K562 (cell line): ENCODE measurements at regions not wholly inside any gene's neighbourhood (a gene's known extent, or its start where the extent isn't known, plus 50 kb on each side); places are given as distances from the start of the nearest gene placed in this dataset.

Experiments used
- ATAC-seq: fragments of 200-7000 bp; cut with Tn5 transposase; 3 replicates; pipeline ENCODE4 v1.9.1; 2020; ENCODE audit warnings: moderate library complexity
- BruUV-seq: library from RNA; stranded (reverse); fragments of 400-500 nt; replicated peaks from 2 replicates; lab custom pipeline; 2021; lab: Mats Ljungman, UMichigan
- CTCF ChIA-PET: fragments of 300-600 bp; formaldehyde crosslinking; extraction: SDS; loops from one replicate; lab custom pipeline; 2021; ENCODE audit warnings: low intra/inter-chr PET ratio; lab: Yijun Ruan, JAX
- POLR2A ChIA-PET: fragments of 300-600, 350-650 bp; sonication (Branson Sonifier 250); formaldehyde crosslinking; extraction: SDS; loops from one replicate; lab custom pipeline; 2021; ENCODE audit warnings: antibody characterized with exemption, inconsistent platforms; lab: Yijun Ruan, JAX
- DNase-seq, 4 experiments: peaks; one replicate each; pipeline versions ENCODE4 v3.0.0 to v3.0.0-alpha.2; 2011 to 2018; ENCODE audit warnings: low spot score in 3 of 4, mixed read lengths in 3 of 4; ENCODE audit errors: extremely low read depth in 1 of 4
- FAIRE-seq: peaks from 2 replicates; lab custom pipeline; 2011; peaks lifted over from hg19 to GRCh38; lab: Jason Lieb, UNC
- H2AFZ ChIP-seq: 2 replicates; pipeline ENCODE4 v1.6.0; 2011; ENCODE audit warnings: low read depth, low read length, control low read depth, inconsistent platforms
- H3K27ac ChIP-seq: fragments of 200-600 bp; 3 replicates; pipeline ENCODE4 v1.8.0; 2011; ENCODE audit warnings: low read depth, mild to moderate bottlenecking, control low read depth, inconsistent platforms, low read length, moderate library complexity, mixed read lengths; ENCODE audit errors: extremely low read depth
- H3K27me3 ChIP-seq, 2 experiments: fragments of 300-600 bp in 1 of 2; 2 replicates in 1 of 2; 3 replicates in 1 of 2; pipeline versions ENCODE4 v1.6.0 to v1.8.0; 2011; ENCODE audit warnings: inconsistent platforms in 2 of 2, low read length in 2 of 2, mild to moderate bottlenecking in 1 of 2, mixed read lengths in 1 of 2, moderate library complexity in 1 of 2; ENCODE audit not compliant: control insufficient read depth in 2 of 2, insufficient read depth in 2 of 2
- H3K36me3 ChIP-seq: fragments of 300-600 bp; 3 replicates; pipeline ENCODE4 v1.8.0; 2011; ENCODE audit warnings: mild to moderate bottlenecking, low read length, inconsistent platforms; ENCODE audit not compliant: control insufficient read depth, insufficient read depth
- H3K4me1 ChIP-seq, 2 experiments: fragments of 200-600 bp in 1 of 2; replicated peaks in 1 of 2; 2 replicates in 1 of 2; 3 replicates in 1 of 2; pipeline versions ENCODE4 v1.5.1 to v1.8.0; 2011; ENCODE audit warnings: inconsistent platforms in 2 of 2, low read length in 2 of 2, mild to moderate bottlenecking in 1 of 2, mixed read lengths in 1 of 2, moderate library complexity in 1 of 2; ENCODE audit not compliant: control insufficient read depth in 2 of 2, insufficient read depth in 2 of 2
- H3K4me2 ChIP-seq: 2 replicates; pipeline ENCODE4 v1.6.1; 2011; ENCODE audit warnings: low read length, control low read depth, inconsistent platforms, mixed read lengths; ENCODE audit not compliant: insufficient read depth
- H3K4me3 ChIP-seq: fragments of 200-600 bp; sonication (generic), shearing (Covaris generic); 2 replicates; pipeline ENCODE4 v1.5.1; 2016; ENCODE audit warnings: control low read depth, inconsistent platforms
- H3K79me2 ChIP-seq: fragments of 200-600 bp; 3 replicates; pipeline ENCODE4 v1.8.0; 2011; ENCODE audit warnings: low read length, inconsistent platforms; ENCODE audit not compliant: control insufficient read depth, insufficient read depth
- H3K9ac ChIP-seq, 2 experiments: 2 replicates each; pipeline versions ENCODE4 v1.6.0 to v1.6.1; 2011; ENCODE audit warnings: low read depth in 2 of 2, low read length in 2 of 2, control low read depth in 1 of 2, inconsistent platforms in 1 of 2, mild to moderate bottlenecking in 1 of 2, mixed read lengths in 1 of 2; ENCODE audit not compliant: insufficient read depth in 1 of 2
- H3K9me1 ChIP-seq: one replicate; pipeline ENCODE4 v1.6.0; 2011; ENCODE audit warnings: inconsistent platforms, mild to moderate bottlenecking, low read length, moderate library complexity; ENCODE audit not compliant: control insufficient read depth, insufficient read depth
- H3K9me3 ChIP-seq: replicated peaks from 2 replicates; pipeline ENCODE4 v1.5.1; 2011; ENCODE audit warnings: low read depth, low read length, inconsistent platforms; ENCODE audit not compliant: control insufficient read depth, insufficient read depth
- H4K20me1 ChIP-seq: replicated peaks from 2 replicates; pipeline ENCODE4 v1.6.1; 2011; ENCODE audit warnings: low read length, inconsistent platforms, mixed read lengths; ENCODE audit not compliant: control insufficient read depth, insufficient read depth
- DLX4 ChIP-seq: fragments of 250-450 bp; sonication (Bioruptor Pico); IDR thresholded peaks from 2 replicates; pipeline ENCODE4 v1.6.1; 2021; ENCODE audit warnings: mild to moderate bottlenecking
- MBD1 ChIP-seq: fragments of 250-450 bp; sonication (Bioruptor Pico); IDR thresholded peaks from 2 replicates; pipeline ENCODE4 v1.8.0; 2022; ENCODE audit warnings: inconsistent platforms
- RFX7 ChIP-seq: fragments of 250-450 bp; sonication (Bioruptor Pico); IDR thresholded peaks from 2 replicates; pipeline ENCODE4 v1.5.1; 2021; ENCODE audit warnings: mild to moderate bottlenecking
- USF2 ChIP-seq: sonication (generic); formaldehyde crosslinking; IDR thresholded peaks from 2 replicates; pipeline ENCODE4 v1.5.0; 2020; ENCODE audit warnings: missing genetic modification reagents
- ZBTB1 ChIP-seq: sonication (generic); formaldehyde crosslinking; IDR thresholded peaks from 2 replicates; pipeline ENCODE4 v1.8.1; 2023; ENCODE audit warnings: missing genetic modification reagents, low read depth, mild to moderate bottlenecking, borderline replicate concordance
- ZBTB8A ChIP-seq: fragments of 450-650 bp; IDR thresholded peaks from 2 replicates; pipeline ENCODE4 v1.6.1; 2018; ENCODE audit warnings: mild to moderate bottlenecking, moderate library complexity; ENCODE audit not compliant: partially characterized antibody
- ZNF398 ChIP-seq: fragments of 250-450 bp; sonication (Bioruptor Pico); IDR thresholded peaks from 2 replicates; pipeline ENCODE4 v1.8.0; 2021; ENCODE audit warnings: moderate library complexity, mild to moderate bottlenecking, inconsistent platforms
- ZNF583 ChIP-seq: fragments of 250-450 bp; sonication (Bioruptor Pico); IDR thresholded peaks from 2 replicates; pipeline ENCODE4 v1.4.0; 2020
- WGBS: fragments of 100-300 bp; shearing (Covaris generic); methylation state at CpG from one replicate; pipeline ENCODE4 v1.1.6; 2016; ENCODE audit warnings: low coverage, mixed read lengths; ENCODE audit not compliant: insufficient coverage; ENCODE audit errors: missing lambda C conversion rate; 5-methylcytosine and 5-hydroxymethylcytosine counted together
- in situ Hi-C: fragments of 300-500 bp; cut with MboI; formaldehyde crosslinking; loops from 4 replicates; pipeline ENCODE4 v1.15.0; 2018; ENCODE audit warnings: inconsistent platforms, mixed read lengths
- intact Hi-C: fragments of 100-400 bp; cut with micrococcal nuclease; formaldehyde crosslinking; loops from 2 replicates; pipeline ENCODE4 v1.14.2; 2022

- H3K27me3 ChIP-seq, result no peaks in the 10 kb centered on the region
- H3K4me3 ChIP-seq, result no peak overlapping the region
- H3K9me3 ChIP-seq, result peaks cover 2% of the 10 kb centered on the region
- DNase-seq (no peak), FAIRE-seq (no peak), ATAC-seq (no peak)
- H3K79me2 ChIP-seq, result no peaks in the 10 kb centered on the region
- no peaks in the 10 kb centered on the region for H3K36me3 ChIP-seq
- H3K9me1 ChIP-seq, result no peaks in the 10 kb centered on the region
- in situ Hi-C loops (no loop called here), intact Hi-C loops (no loop called here)
- no peak overlapping the region for H2AFZ ChIP-seq
- H4K20me1 ChIP-seq, result no peaks in the 10 kb centered on the region
- POLR2A ChIA-PET, result no interaction called here
- no peak overlapping the region for H3K4me2 ChIP-seq
- H3K9ac ChIP-seq, result no peak overlapping the region
- H3K4me1 ChIP-seq, result no peaks in the 10 kb centered on the region
- CTCF ChIA-PET, result no interaction called here
- WGBS, result 0% methylated on average over 1 of the region's 1 CpG
- H3K27ac ChIP-seq, result no peak overlapping the region
- TF ChIP-seq ZBTB8A, result no peak
- no peak for TF ChIP-seq MBD1
- TF ChIP-seq ZNF583 (CRISPR knock-in tag), result no peak
- no peak for TF ChIP-seq USF2
- TF ChIP-seq ZBTB1, result no peak
- no peak for TF ChIP-seq ZNF398 (CRISPR knock-in tag)
- no peak for TF ChIP-seq DLX4 (CRISPR knock-in tag)
- TF ChIP-seq RFX7, result no peak
- BruUV-seq, result no TSS peak
Measured at GRCh38 chr5:44495280-44495679, 106.1 kb upstream of the FGF10 start.
